Fibroblast of lung (primary cell): ENCODE measurements at regions not wholly inside any gene's neighbourhood (a gene's known extent, or its start where the extent isn't known, plus 50 kb on each side); places are given as distances from the start of the nearest gene placed in this dataset.

Experiments
- CTCF ChIP-seq, 2 donors: IDR thresholded peaks in 1 of 2; conservative IDR thresholded peaks in 1 of 2; 1 replicate in 1 of 2; 2 replicates in 1 of 2; pipeline ENCODE4 v1.5.1; 2011 to 2012; ENCODE audit warnings: low read length in 2 of 2, control low read depth in 1 of 2, inconsistent platforms in 1 of 2, low read depth in 1 of 2, mild to moderate bottlenecking in 1 of 2
- EZH2 ChIP-seq: IDR thresholded peaks from 2 replicates; pipeline ENCODE4 v1.5.1; 2012; ENCODE audit warnings: low read length, control low read depth, mild to moderate bottlenecking; ENCODE audit errors: missing control alignments

DNA sequence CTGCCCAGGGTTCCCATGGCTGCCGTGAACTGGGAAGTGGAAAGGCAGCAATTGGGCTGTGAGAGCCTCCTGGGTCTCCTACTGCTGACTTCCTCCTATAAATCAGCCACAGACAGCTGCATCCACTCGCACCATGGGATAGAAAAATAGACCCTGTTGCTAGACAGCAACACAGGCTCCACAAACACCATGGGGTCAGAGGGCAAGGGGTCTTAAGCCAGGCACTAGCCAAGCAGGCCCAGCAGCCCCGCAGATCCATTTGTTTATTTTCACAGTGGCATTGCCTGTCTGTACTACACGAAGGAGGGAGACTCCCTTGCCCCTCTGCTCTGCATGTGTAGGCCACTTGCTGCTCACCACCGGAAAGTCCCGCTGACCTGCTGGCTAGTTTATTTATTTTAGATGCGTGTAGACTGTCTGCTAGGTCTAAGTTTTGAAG is 139.8 kb downstream of the DACT1 start:
- TF ChIP-seq CTCF (conservative IDR thresholded peaks at IDR 0.05 in 1 of 2, IDR thresholded peaks at IDR 0.05 in 1 of 2; ENCODE audit: low read depth in 1 of 2, low read length in 2 of 2) (no peak), EZH2 (no peak)
